HG03108 (cell line): ENCODE measurements at regions not wholly inside any gene's neighbourhood (a gene's known extent, or its start where the extent isn't known, plus 50 kb on each side); places are given as distances from the start of the nearest gene placed in this dataset.
A peak's percentile ranks its signal among the peaks of the same experiment; 100 is the strongest.

ENCODE experiments used
- ATAC-seq: cut with Tn5 transposase; IDR thresholded peaks from one replicate; pipeline ENCODE4 v1.9.1; 2021; ENCODE audit warnings: moderate library complexity; ENCODE audit not compliant: unreplicated experiment

DNA sequence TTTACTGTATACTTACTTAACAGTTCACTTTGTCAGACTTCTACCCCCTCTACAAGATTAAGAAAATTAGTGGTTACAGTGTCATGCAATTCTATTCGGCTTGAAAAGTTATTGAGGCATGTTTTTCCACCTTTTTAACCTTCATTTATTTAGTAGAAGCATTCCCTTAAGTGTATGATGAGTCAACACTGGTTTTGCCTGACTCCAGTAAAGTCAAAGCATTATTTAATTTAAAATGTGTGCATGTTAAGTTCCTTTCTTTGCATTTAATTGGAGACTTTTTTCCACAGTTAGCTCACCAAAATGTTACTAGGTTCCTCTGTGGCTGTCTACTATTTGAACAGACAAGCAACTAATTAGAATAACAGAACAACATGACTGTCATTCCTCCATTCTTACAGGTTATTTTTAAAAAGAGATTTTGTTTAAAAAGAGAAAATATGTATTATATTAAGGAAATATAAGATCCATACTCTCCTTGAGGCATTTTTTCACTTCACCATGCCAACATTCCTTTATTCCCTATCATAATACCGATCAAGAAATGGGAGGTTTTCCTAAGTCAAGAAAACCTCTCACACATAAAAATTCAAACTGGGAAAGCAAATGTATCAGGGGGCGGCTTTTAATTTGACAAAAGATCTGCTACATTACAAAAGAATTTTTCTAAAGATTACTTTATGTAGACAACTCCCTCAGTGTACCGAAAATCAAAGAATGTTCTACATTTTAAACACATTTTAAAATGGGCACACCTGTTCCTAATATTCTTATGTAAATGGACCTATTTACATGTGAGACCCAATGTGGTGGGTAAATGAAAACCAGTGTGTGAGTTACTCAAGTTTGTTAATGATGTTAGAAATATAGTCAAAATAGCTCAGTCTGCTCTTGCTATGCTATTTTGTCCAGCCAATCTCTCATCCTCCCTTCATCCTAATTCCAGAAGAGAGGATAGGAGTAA, 361.2 kb downstream of the UTRN start:
- no peak for ATAC-seq

DNA sequence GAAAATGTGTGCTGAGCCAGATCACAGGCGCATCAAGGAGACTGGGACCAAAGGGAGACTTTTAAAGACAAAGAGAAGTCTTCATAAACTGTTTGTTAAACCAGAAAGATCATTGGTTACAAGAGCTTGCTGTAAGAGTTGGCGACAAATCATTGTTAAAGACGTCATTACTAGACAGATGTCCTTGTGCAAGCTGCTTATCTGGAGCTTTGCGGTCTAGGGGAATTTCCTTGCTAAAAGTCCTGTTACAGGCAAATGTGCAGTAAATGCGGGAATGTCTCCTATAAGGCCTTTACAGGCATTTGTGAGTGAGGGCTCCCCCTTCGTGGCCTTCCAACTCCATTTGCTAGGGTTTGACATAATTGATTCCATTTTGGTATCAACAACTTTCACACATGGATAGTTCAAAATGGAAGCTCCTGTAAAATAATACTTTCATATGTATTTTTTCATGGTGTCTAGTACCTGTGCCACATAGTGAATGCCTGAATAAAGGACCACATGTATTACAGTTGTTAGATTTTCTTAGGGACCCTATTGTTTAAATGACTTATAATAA, 362.4 kb downstream of the UTRN start:
- ATAC-seq, result no peak

GRCh38 chr6:144647971-144648651, 363.0 kb downstream of the UTRN start:
- ATAC-seq, result no peak

- no peak for ATAC-seq
These were observed 363.9 kb downstream of the UTRN start for GRCh38 chr6:144649085-144649484.

- ATAC-seq, result no peak
These were observed 366.1 kb downstream of the UTRN start for GRCh38 chr6:144651234-144651633.

- ATAC-seq, result no peak
These were observed 367.3 kb downstream of the UTRN start for GRCh38 chr6:144652292-144652891.

GRCh38 chr6:144653885-144654505, 368.9 kb downstream of the UTRN start:
- peak; percentile 92 for ATAC-seq

- peak; percentile 2 for ATAC-seq
These were observed 369.4 kb downstream of the UTRN start for GRCh38 chr6:144654506-144654905.

- ATAC-seq, result no peak
These were observed 370.2 kb downstream of the UTRN start for GRCh38 chr6:144655376-144655775.

GRCh38 chr6:144657691-144658090, 372.6 kb downstream of the UTRN start:
- no peak for ATAC-seq

DNA sequence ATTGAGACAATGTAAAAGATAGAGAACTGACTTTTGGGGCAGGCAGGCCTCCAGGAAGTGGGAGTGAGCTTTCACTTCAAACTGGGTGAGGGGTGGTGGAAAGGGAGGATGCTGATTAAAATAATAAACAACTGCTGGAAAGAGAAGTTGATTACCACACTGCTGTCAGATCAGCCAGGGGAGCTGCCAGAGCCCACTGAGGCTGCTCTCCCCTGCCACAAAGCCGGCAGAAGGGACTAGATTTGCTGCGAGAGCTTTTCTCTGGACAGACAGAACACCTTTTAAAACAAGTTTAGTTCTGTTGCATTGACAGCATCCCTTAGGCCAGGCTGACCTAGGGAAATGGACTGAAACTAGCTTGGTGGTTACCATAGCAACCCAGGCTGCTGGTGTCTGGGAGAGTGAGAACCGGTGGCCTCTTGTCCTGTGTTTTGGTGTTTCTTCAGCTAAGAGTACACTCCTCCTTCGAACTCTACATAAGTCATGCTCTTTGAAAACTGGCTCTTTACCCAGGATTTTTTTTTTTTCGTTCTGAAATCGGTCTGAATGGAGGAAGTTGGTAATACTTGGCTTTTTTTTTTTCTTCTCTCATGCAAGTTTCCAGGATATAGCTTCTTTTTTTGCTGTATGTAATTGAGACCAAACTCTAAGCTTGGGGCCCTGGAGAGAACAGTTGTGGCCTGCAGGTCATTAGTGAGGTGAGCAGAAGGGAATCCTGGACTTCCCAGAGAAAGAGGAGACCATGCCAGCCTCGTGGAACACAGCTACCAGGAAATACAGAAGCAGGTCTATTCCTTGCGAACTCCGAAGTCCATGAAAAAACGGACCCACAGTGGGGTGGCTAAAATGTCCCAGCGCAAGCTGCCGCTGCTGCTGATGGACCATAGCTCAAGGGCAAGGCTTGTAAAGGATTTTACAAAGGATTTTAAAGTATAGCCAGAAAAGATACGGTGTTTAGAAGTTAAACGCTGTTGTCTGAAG, 374.4 kb downstream of the UTRN start:
- ATAC-seq, result no peak

DNA sequence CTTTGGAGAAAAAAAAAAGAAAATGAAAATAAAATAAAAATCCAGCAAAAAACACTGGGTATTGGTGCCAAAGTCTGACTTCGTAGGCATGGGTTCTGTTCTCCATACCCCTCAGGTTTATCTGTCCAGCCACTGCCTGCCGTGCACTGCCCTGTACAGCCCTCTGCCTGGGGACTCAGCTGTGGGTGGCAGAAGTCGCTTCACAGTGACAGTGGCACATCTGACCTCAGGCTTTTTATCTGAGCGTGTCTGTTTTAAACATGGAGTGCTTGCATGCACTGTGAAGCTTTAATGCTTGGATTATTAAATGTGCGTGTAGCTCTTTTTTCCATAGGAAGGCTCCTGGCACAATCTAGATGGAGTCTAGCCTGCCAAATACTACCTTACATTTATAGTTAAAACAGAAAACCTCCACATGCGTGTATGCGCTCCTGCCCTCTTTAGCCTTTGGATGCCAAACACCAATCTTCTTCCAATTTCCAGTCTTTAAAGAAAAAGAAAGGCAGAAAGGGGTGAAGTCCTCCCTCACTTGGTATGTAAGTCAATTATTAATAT, 375.5 kb downstream of the UTRN start:
- no peak for ATAC-seq

GRCh38 chr6:144661116-144661806, 376.1 kb downstream of the UTRN start:
- no peak for ATAC-seq

GRCh38 chr6:144662812-144663365, 377.8 kb downstream of the UTRN start:
- no peak for ATAC-seq

- no peak for ATAC-seq
These were observed 379.1 kb downstream of the UTRN start for GRCh38 chr6:144664281-144664680.

- no peak for ATAC-seq
These were observed 379.8 kb downstream of the UTRN start for GRCh38 chr6:144664947-144665346.

- ATAC-seq, result no peak
These were observed 380.9 kb downstream of the UTRN start for GRCh38 chr6:144665932-144666450.

- ATAC-seq, result no peak
These were observed 381.6 kb downstream of the UTRN start for GRCh38 chr6:144666781-144667180.
